Spleen (tissue), 11 donors: ENCODE measurements at regions not wholly inside any gene's neighbourhood (a gene's known extent, or its start where the extent isn't known, plus 50 kb on each side); places are given as distances from the start of the nearest gene placed in this dataset.

ENCODE experiments used
- DNase-seq: peaks from one replicate; pipeline ENCODE4 v3.0.0-alpha.2; 2020
- H3K27ac ChIP-seq, 8 donors: fragments of 200-600 bp; sonication (generic) in 7 of 8; 1 replicate in 4 of 8; 2 replicates in 4 of 8; pipeline versions ENCODE4 v1.5.0 to v1.8.0; 2016 to 2021; ENCODE audit warnings: inconsistent platforms in 4 of 8, mild to moderate bottlenecking in 4 of 8, moderate library complexity in 1 of 8
- H3K27me3 ChIP-seq, 7 donors: fragments of 200-600 bp; sonication (generic) in 6 of 7; replicated peaks in 1 of 7; 1 replicate in 4 of 7; 2 replicates in 3 of 7; pipeline versions ENCODE4 v1.5.0 to v1.8.0; 2016 to 2021; ENCODE audit warnings: inconsistent platforms in 3 of 7, mild to moderate bottlenecking in 1 of 7
- H3K36me3 ChIP-seq, 6 donors: fragments of 200-600 bp; sonication (generic) in 5 of 6; 1 replicate in 4 of 6; 2 replicates in 2 of 6; pipeline versions ENCODE4 v1.5.0 to v1.8.0; 2016 to 2021; ENCODE audit warnings: inconsistent platforms in 2 of 6
- H3K4me1 ChIP-seq, 6 donors: fragments of 200-600 bp; sonication (generic) in 5 of 6; 1 replicate in 3 of 6; 2 replicates in 3 of 6; pipeline versions ENCODE4 v1.5.0 to v1.8.0; 2016 to 2021; ENCODE audit warnings: inconsistent platforms in 3 of 6
- H3K4me3 ChIP-seq, 8 donors: fragments of 200-600 bp; sonication (generic) in 7 of 8; 1 replicate in 4 of 8; 2 replicates in 4 of 8; pipeline versions ENCODE4 v1.5.0 to v1.8.0; 2016 to 2021; ENCODE audit warnings: inconsistent platforms in 4 of 8, mild to moderate bottlenecking in 4 of 8, moderate library complexity in 2 of 8
- H3K9me3 ChIP-seq, 8 donors: fragments of 200-600 bp; sonication (generic) in 7 of 8; 1 replicate in 4 of 8; 2 replicates in 4 of 8; pipeline versions ENCODE4 v1.5.0 to v1.8.0; 2016 to 2021; ENCODE audit warnings: inconsistent platforms in 4 of 8
- POLR2A ChIP-seq, 3 donors: fragments of 450-650 bp; IDR thresholded peaks; one replicate each; pipeline ENCODE4 v1.5.1; 2017; ENCODE audit warnings: antibody characterized with exemption in 3 of 3, mild to moderate bottlenecking in 1 of 3
- POLR2AphosphoS5 ChIP-seq, 3 donors: sonication (generic); formaldehyde crosslinking; IDR thresholded peaks; one replicate each; pipeline ENCODE4 v1.5.1; 2017; ENCODE audit warnings: antibody characterized with exemption in 3 of 3
- WGBS, 5 donors: extraction: QIAGEN DNeasy Blood & Tissue Kit in 3 of 5; methylation state at CpG; one replicate each; pipeline versions ENCODE4 v1.1.5 to v1.1.7; 2013 to 2018; 5-methylcytosine and 5-hydroxymethylcytosine counted together
- intact Hi-C: fragments of 100-400 bp; cut with DNase I; formaldehyde crosslinking; loops from one replicate; pipeline ENCODE4 v1.15.0; 2023; ENCODE audit warnings: low total_unique reads
- TF ChIP-seq, protein P1 (sequence below), 11 experiments: fragments of 200-600 bp in 7 of 11; fragments of 450-650 bp in 4 of 11; sonication (generic) in 4 of 11; IDR thresholded peaks in 8 of 11; conservative IDR thresholded peaks in 3 of 11; 1 replicate in 7 of 11; 2 replicates in 4 of 11; pipeline versions ENCODE4 v1.4.0 to v1.8.0; 2016 to 2021; ENCODE audit warnings: antibody characterized with exemption in 11 of 11, inconsistent platforms in 4 of 11, mild to moderate bottlenecking in 1 of 11
- donor health status: healthy with polysubstance abuse.
- donor health status: DM: no; HTN: no; CAD: no; lungs with moderate emphysema.
- donor health status: DM: no; HTN: no; CAD: no.
- donor health status: Bipolar disorder and iron deficiency.
- donor health status: healthy.
- donor health status: DM: no; HTN: no; CAD: no.
- donor health status: DM: yes; HTN: yes; CAD: no.

DNA sequence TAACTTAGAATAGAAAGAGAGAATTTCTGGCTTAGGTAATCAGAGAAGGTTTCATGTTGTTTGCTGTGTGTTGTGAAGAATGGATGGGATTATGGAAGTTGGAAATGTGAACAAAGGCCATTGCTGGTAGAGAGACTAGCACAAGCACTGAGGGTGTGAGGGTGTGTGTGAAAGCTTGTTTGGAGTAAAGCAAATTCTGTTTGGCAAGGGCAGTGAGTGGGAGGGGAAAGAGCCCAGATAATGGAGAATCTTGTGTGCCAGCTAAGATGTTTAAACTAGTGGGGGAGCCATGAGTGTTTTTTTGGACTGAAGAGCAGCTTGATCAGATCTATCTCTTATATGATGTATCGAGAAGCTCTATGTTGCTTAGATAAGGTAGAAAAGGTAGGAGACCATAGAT is 107.1 kb downstream of the DISP1 start:
- H3K9me3 ChIP-seq: peaks cover 3 to 12% (median 6%) of the 10 kb centered on the region in 8 donors
- intact Hi-C loops: no loop called here
- H3K4me3 ChIP-seq: no peak overlapping the region
- TF ChIP-seq POLR2A (IDR thresholded peaks at IDR 0.05): no peak
- TF ChIP-seq, protein P1, sequence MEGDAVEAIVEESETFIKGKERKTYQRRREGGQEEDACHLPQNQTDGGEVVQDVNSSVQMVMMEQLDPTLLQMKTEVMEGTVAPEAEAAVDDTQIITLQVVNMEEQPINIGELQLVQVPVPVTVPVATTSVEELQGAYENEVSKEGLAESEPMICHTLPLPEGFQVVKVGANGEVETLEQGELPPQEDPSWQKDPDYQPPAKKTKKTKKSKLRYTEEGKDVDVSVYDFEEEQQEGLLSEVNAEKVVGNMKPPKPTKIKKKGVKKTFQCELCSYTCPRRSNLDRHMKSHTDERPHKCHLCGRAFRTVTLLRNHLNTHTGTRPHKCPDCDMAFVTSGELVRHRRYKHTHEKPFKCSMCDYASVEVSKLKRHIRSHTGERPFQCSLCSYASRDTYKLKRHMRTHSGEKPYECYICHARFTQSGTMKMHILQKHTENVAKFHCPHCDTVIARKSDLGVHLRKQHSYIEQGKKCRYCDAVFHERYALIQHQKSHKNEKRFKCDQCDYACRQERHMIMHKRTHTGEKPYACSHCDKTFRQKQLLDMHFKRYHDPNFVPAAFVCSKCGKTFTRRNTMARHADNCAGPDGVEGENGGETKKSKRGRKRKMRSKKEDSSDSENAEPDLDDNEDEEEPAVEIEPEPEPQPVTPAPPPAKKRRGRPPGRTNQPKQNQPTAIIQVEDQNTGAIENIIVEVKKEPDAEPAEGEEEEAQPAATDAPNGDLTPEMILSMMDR (IDR thresholded peaks at IDR 0.05 in 8 of 11, conservative IDR thresholded peaks at IDR 0.05 in 3 of 11): no peak
- TF ChIP-seq POLR2AphosphoS5 (IDR thresholded peaks at IDR 0.05): no peak
- H3K27me3 ChIP-seq: no peaks in the 10 kb centered on the region
- no peak overlapping the region for H3K27ac ChIP-seq
- peaks cover 0 to 5% (median 0%) of the 10 kb centered on the region in 6 donors for H3K36me3 ChIP-seq
- H3K4me1 ChIP-seq: peaks cover 0 to 15% (median 3%) of the 10 kb centered on the region in 6 donors
- no peak for DNase-seq
- 94 to 100% (median 94%) methylated on average over 1 of the region's 1 CpG for WGBS, 5 donors

- intact Hi-C loops: no loop called here
- Histone ChIP-seq H3K4me1 (peaks cover 0 to 28% (median 7%) of the 10 kb centered on the region in 6 donors), H3K9me3 (no peaks in the 10 kb centered on the region), H3K27me3 (no peaks in the 10 kb centered on the region), H3K4me3 (no peak overlapping the region), H3K27ac (peak overlapping the region in 2 of 8 donors; percentile 20 to 35), H3K36me3 (no peaks in the 10 kb centered on the region)
- no peak for DNase-seq
- 62 to 79% (median 76%) methylated on average over 3 of the region's 3 CpGs for WGBS, 5 donors
- TF ChIP-seq, protein P1 (IDR thresholded peaks at IDR 0.05 in 8 of 11, conservative IDR thresholded peaks at IDR 0.05 in 3 of 11): no peak
- TF ChIP-seq POLR2A (IDR thresholded peaks at IDR 0.05) (no peak), POLR2AphosphoS5 (IDR thresholded peaks at IDR 0.05) (no peak)
Measured at GRCh38 chr1:222923506-222923905, 108.7 kb downstream of the DISP1 start.

GRCh38 chr1:222924136-222924706 is 109.4 kb downstream of the DISP1 start:
- Histone ChIP-seq H3K27me3 (no peaks in the 10 kb centered on the region), H3K9me3 (no peaks in the 10 kb centered on the region), H3K36me3 (no peaks in the 10 kb centered on the region), H3K4me1 (peaks cover 0 to 28% (median 7%) of the 10 kb centered on the region in 6 donors), H3K27ac (peak overlapping the region in 2 of 8 donors; percentile 20 to 35), H3K4me3 (no peak overlapping the region)
- TF ChIP-seq POLR2AphosphoS5 (IDR thresholded peaks at IDR 0.05) (no peak), POLR2A (IDR thresholded peaks at IDR 0.05) (no peak)
- TF ChIP-seq, protein P1 (IDR thresholded peaks at IDR 0.05 in 8 of 11, conservative IDR thresholded peaks at IDR 0.05 in 3 of 11): no peak
- intact Hi-C loops: no loop called here
- DNase-seq: no peak

DNA sequence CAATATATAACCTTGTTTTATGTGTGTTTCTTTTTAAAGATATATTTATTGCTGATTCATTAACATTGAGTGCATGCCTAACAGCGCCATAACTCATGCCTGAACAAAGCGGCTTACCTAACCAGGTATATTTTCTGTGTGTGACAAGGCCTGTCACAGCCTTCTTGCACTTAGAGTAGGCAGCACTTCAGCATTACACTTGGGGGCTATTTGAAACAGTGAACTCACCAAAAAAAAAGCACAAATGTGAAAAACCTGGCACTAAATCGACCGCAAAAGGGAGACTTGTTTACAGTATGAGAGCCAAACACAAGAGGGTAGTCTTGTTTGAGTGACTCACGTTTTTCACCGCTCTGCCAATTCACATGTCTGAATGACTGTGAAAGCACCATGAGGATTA is 111.7 kb downstream of the DISP1 start:
- 83 to 97% (median 95%) methylated on average over 6 of the region's 6 CpGs for WGBS, 5 donors
- no peak for DNase-seq
- no peaks in the 10 kb centered on the region for H3K36me3 ChIP-seq

More for the DNA sequence above, 111.7 kb downstream of the DISP1 start:
- Histone ChIP-seq H3K4me1 (peaks cover 0 to 36% (median 8%) of the 10 kb centered on the region in 6 donors), H3K27ac (no peak overlapping the region), H3K4me3 (no peak overlapping the region), H3K9me3 (no peaks in the 10 kb centered on the region), H3K27me3 (no peaks in the 10 kb centered on the region)
- TF ChIP-seq, protein P1 (IDR thresholded peaks at IDR 0.05 in 8 of 11, conservative IDR thresholded peaks at IDR 0.05 in 3 of 11): no peak
- TF ChIP-seq POLR2AphosphoS5 (IDR thresholded peaks at IDR 0.05): no peak
- TF ChIP-seq POLR2A (IDR thresholded peaks at IDR 0.05): no peak
- intact Hi-C loops: no loop called here
